ENCODE measurements at regions not wholly inside any gene's neighbourhood (a gene's known extent, or its start where the extent isn't known, plus 50 kb on each side); places are given as distances from the start of the nearest gene placed in this dataset.
"Not testable (repeated sequence)": the region's sequence is repeated elsewhere in the genome, so short reads cannot be mapped to it uniquely, and the experiment has no call there.

- ChIA-PET POLR2A (no interaction called here), CTCF (ENCODE audit: unreplicated experiment) (no interaction called here)
- Histone ChIP-seq H3K9me3 (ENCODE audit: low read length) (no peaks in the 10 kb centered on the region), H3K36me3 (ENCODE audit: insufficient read depth, low read length) (no peaks in the 10 kb centered on the region), H3K9me2 (ENCODE audit: insufficient read depth, low read length) (0 out of 2 replicates have a peak, but pooled peaks cover 3% of the 10 kb centered on the region), H3K4me1 (ENCODE audit: insufficient read depth, low read length, poor library complexity, severe bottlenecking) (no peaks in the 10 kb centered on the region), H3K27ac (ENCODE audit: low read depth, low read length, poor library complexity, severe bottlenecking) (no peak overlapping the region), H2AFZ (ENCODE audit: low read length) (no peak overlapping the region), H3K79me2 (ENCODE audit: insufficient read depth, low read depth, low read length) (no peaks in the 10 kb centered on the region), H3K4me3 (ENCODE audit: low read depth, low read length, poor library complexity, severe bottlenecking) (no peak overlapping the region), H4K20me1 (ENCODE audit: insufficient read depth, low read length) (no peaks in the 10 kb centered on the region), H3K4me2 (ENCODE audit: low read length) (no peak overlapping the region)
- no peak for TF ChIP-seq CTCF (conservative IDR thresholded peaks at IDR 0.05; ENCODE audit: low read length)
- no peak for TF ChIP-seq EZH2phosphoT487 (IDR thresholded peaks at IDR 0.05; ENCODE audit: borderline replicate concordance, low read depth, low read length)
- intact Hi-C loops (cut with micrococcal nuclease; ENCODE audit: unreplicated experiment) = no loop called here
- DNase-seq (ENCODE audit: low spot score) = no peak
- BruUV-seq (replicated peaks) = no TSS peak
Observed at GRCh38 chr5:104845541-104845940, 1283.0 kb upstream of the NUDT12 start.

- Histone ChIP-seq H3K27ac (ENCODE audit: low read depth, low read length, poor library complexity, severe bottlenecking) (no peak overlapping the region), H4K20me1 (ENCODE audit: insufficient read depth, low read length) (no peaks in the 10 kb centered on the region), H3K36me3 (ENCODE audit: insufficient read depth, low read length) (no peaks in the 10 kb centered on the region), H3K9me3 (ENCODE audit: low read length) (no peaks in the 10 kb centered on the region), H3K79me2 (ENCODE audit: insufficient read depth, low read depth, low read length) (no peaks in the 10 kb centered on the region), H3K4me1 (ENCODE audit: insufficient read depth, low read length, poor library complexity, severe bottlenecking) (no peaks in the 10 kb centered on the region), H3K9me2 (ENCODE audit: insufficient read depth, low read length) (0 out of 2 replicates have a peak, but pooled peaks cover 3% of the 10 kb centered on the region), H3K4me2 (ENCODE audit: low read length) (no peak overlapping the region), H2AFZ (ENCODE audit: low read length) (no peak overlapping the region), H3K4me3 (ENCODE audit: low read depth, low read length, poor library complexity, severe bottlenecking) (no peak overlapping the region)
- POLR2A ChIA-PET = no interaction called here
- CTCF ChIA-PET (ENCODE audit: unreplicated experiment) = no interaction called here
- TF ChIP-seq CTCF (conservative IDR thresholded peaks at IDR 0.05; ENCODE audit: low read length) = no peak
- no peak for TF ChIP-seq EZH2phosphoT487 (IDR thresholded peaks at IDR 0.05; ENCODE audit: borderline replicate concordance, low read depth, low read length)
- intact Hi-C loops (cut with micrococcal nuclease; ENCODE audit: unreplicated experiment) = no loop called here
- no peak for DNase-seq (ENCODE audit: low spot score)
- no TSS peak for BruUV-seq (replicated peaks)
Observed at GRCh38 chr5:104843822-104844221, 1281.2 kb upstream of the NUDT12 start.

GRCh38 chr5:104840284-104840683, 1277.7 kb upstream of the NUDT12 start:
- H3K4me3 ChIP-seq (ENCODE audit: low read depth, low read length, poor library complexity, severe bottlenecking) = no peak overlapping the region
- H3K9me2 ChIP-seq (ENCODE audit: insufficient read depth, low read length) = no peaks in the 10 kb centered on the region
- H3K36me3 ChIP-seq (ENCODE audit: insufficient read depth, low read length) = no peaks in the 10 kb centered on the region
- no TSS peak for BruUV-seq (replicated peaks)
- no peaks in the 10 kb centered on the region for H4K20me1 ChIP-seq (ENCODE audit: insufficient read depth, low read length)
- TF ChIP-seq EZH2phosphoT487 (IDR thresholded peaks at IDR 0.05; ENCODE audit: borderline replicate concordance, low read depth, low read length) (no peak), CTCF (conservative IDR thresholded peaks at IDR 0.05; ENCODE audit: low read length) (no peak)
- intact Hi-C loops (cut with micrococcal nuclease; ENCODE audit: unreplicated experiment) = no loop called here
- no peak for DNase-seq (ENCODE audit: low spot score)
- no peak overlapping the region for H2AFZ ChIP-seq (ENCODE audit: low read length)
- no peaks in the 10 kb centered on the region for H3K9me3 ChIP-seq (ENCODE audit: low read length)
- H3K27ac ChIP-seq (ENCODE audit: low read depth, low read length, poor library complexity, severe bottlenecking) = no peak overlapping the region
- ChIA-PET POLR2A (interaction anchor here (0.5 to 1.0 kb wide), 2 partner anchors 290 to 600 kb away, joined by 3 read pairs; no protein-coding TSS in a partner anchor), CTCF (ENCODE audit: unreplicated experiment) (no interaction called here)
- no peaks in the 10 kb centered on the region for H3K4me1 ChIP-seq (ENCODE audit: insufficient read depth, low read length, poor library complexity, severe bottlenecking)
- no peak overlapping the region for H3K4me2 ChIP-seq (ENCODE audit: low read length)
- H3K79me2 ChIP-seq (ENCODE audit: insufficient read depth, low read depth, low read length) = no peaks in the 10 kb centered on the region

GRCh38 chr5:104831515-104831914, 1268.9 kb upstream of the NUDT12 start:
- H3K4me1 ChIP-seq (ENCODE audit: insufficient read depth, low read length, poor library complexity, severe bottlenecking); H3K27ac ChIP-seq (ENCODE audit: low read depth, low read length, poor library complexity, severe bottlenecking); H3K36me3 ChIP-seq (ENCODE audit: insufficient read depth, low read length); H3K4me2 ChIP-seq (ENCODE audit: low read length); intact Hi-C loops (cut with micrococcal nuclease; ENCODE audit: unreplicated experiment); H4K20me1 ChIP-seq (ENCODE audit: insufficient read depth, low read length); H3K4me3 ChIP-seq (ENCODE audit: low read depth, low read length, poor library complexity, severe bottlenecking); H3K9me2 ChIP-seq (ENCODE audit: insufficient read depth, low read length); H3K79me2 ChIP-seq (ENCODE audit: insufficient read depth, low read depth, low read length); H3K9me3 ChIP-seq (ENCODE audit: low read length); CTCF ChIA-PET (ENCODE audit: unreplicated experiment); H2AFZ ChIP-seq (ENCODE audit: low read length); BruUV-seq (replicated peaks); POLR2A ChIA-PET; DNase-seq (ENCODE audit: low spot score): not testable (repeated sequence)
